Panc1 (cell line): ENCODE measurements at regions not wholly inside any gene's neighbourhood (a gene's known extent, or its start where the extent isn't known, plus 50 kb on each side); places are given as distances from the start of the nearest gene placed in this dataset.

Source experiments
- ATAC-seq: fragments of 200-7000 bp; cut with Tn5 transposase; 2 replicates; pipeline ENCODE4 v1.9.1; 2020; ENCODE audit warnings: mild to moderate bottlenecking, moderate library complexity
- BruUV-seq: library from RNA; stranded (reverse); fragments of 400-500 nt; replicated peaks from 2 replicates; lab custom pipeline; 2021; lab: Mats Ljungman, UMichigan
- CTCF ChIA-PET: fragments of 300-600 bp; sonication (Branson Sonifier 250); formaldehyde crosslinking; loops from one replicate; lab custom pipeline; 2022; ENCODE audit warnings: antibody characterized with exemption; lab: Charles Lee
- POLR2A ChIA-PET: fragments of 300-600 bp; sonication (Branson Sonifier 250); formaldehyde crosslinking; loops from one replicate; lab custom pipeline; 2022; ENCODE audit warnings: antibody characterized with exemption; lab: Charles Lee
- DNase-seq: peaks from one replicate; pipeline ENCODE4 v3.0.0-alpha.2; 2010; ENCODE audit warnings: low read depth, low spot score
- H3K27ac ChIP-seq: 2 replicates; pipeline ENCODE4 v1.5.1; 2011; ENCODE audit warnings: mild to moderate bottlenecking, low read length, inconsistent platforms
- H3K27me3 ChIP-seq: fragments of 200-500 bp; sonication (Bioruptor generic); 2 replicates; pipeline ENCODE4 v1.6.0; 2014; ENCODE audit warnings: low read length, inconsistent platforms; ENCODE audit not compliant: control insufficient read depth, insufficient read depth
- H3K36me3 ChIP-seq: fragments of 200-500 bp; sonication (Bioruptor generic); 2 replicates; pipeline ENCODE4 v1.5.1; 2014; ENCODE audit warnings: inconsistent platforms, mild to moderate bottlenecking, low read length, moderate library complexity; ENCODE audit not compliant: control insufficient read depth, insufficient read depth
- H3K4me1 ChIP-seq: 2 replicates; pipeline ENCODE4 v1.5.1; 2011; ENCODE audit warnings: inconsistent platforms, mild to moderate bottlenecking, low read length, moderate library complexity; ENCODE audit not compliant: control insufficient read depth, insufficient read depth
- H3K4me3 ChIP-seq, 2 experiments: 2 replicates each; pipeline ENCODE4 v1.5.1; 2011 to 2012; ENCODE audit warnings: low read depth in 2 of 2, low read length in 2 of 2, mild to moderate bottlenecking in 2 of 2, inconsistent platforms in 1 of 2, moderate library complexity in 1 of 2
- H3K9me3 ChIP-seq: fragments of 200-500 bp; sonication (Bioruptor generic); 2 replicates; pipeline ENCODE4 v1.5.1; 2014; ENCODE audit warnings: low read depth, mild to moderate bottlenecking, inconsistent platforms, low read length, moderate library complexity; ENCODE audit not compliant: control insufficient read depth, insufficient read depth
- CTCF ChIP-seq: fragments of 450-650 bp; IDR thresholded peaks from 2 replicates; pipeline ENCODE4 v1.5.1; 2017; ENCODE audit warnings: mild to moderate bottlenecking
- POLR2AphosphoS5 ChIP-seq: IDR thresholded peaks from 2 replicates; pipeline ENCODE4 v1.6.1; 2012; ENCODE audit warnings: mild to moderate bottlenecking, low read depth, low read length, moderate library complexity
- REST ChIP-seq, 2 experiments: IDR thresholded peaks; 2 replicates each; pipeline ENCODE4 v1.6.1; 2011 to 2012; ENCODE audit warnings: low read depth in 2 of 2, control low read depth in 1 of 2, low read length in 1 of 2, mild to moderate bottlenecking in 1 of 2, moderate library complexity in 1 of 2; ENCODE audit not compliant: insufficient read depth in 1 of 2
- SIN3A ChIP-seq: IDR thresholded peaks from 2 replicates; pipeline ENCODE4 v1.6.1; 2012; ENCODE audit warnings: low read depth, mild to moderate bottlenecking, low read length, moderate library complexity, borderline replicate concordance; ENCODE audit not compliant: insufficient read depth
- TCF7L2 ChIP-seq: IDR thresholded peaks from 2 replicates; pipeline ENCODE4 v1.6.1; 2011; ENCODE audit warnings: mild to moderate bottlenecking, low read depth, low read length, inconsistent platforms
- in situ Hi-C: cut with HindIII; loops from 2 replicates; pipeline ENCODE4 v1.10.0; 2016; ENCODE audit warnings: low sequenced_read_pairs, low pct_unique_long_range_greater_than_20kb
- intact Hi-C: fragments of 100-400 bp; cut with micrococcal nuclease; formaldehyde crosslinking; loops from one replicate; pipeline ENCODE4 v1.10.0; 2022; ENCODE audit not compliant: unreplicated experiment

GRCh38 chr3:70726096-70726938, 413.9 kb upstream of the MDFIC2 start:
- POLR2A ChIA-PET: no interaction called here
- no peak for DNase-seq
- H3K27ac ChIP-seq: no peak overlapping the region

GRCh38 chr3:70722018-70722417, 409.6 kb upstream of the MDFIC2 start:
- DNase-seq (no peak), ATAC-seq (no peak)
- intact Hi-C loops: no loop called here
- no TSS peak for BruUV-seq
- Histone ChIP-seq H3K4me3 (no peak overlapping the region), H3K4me1 (no peaks in the 10 kb centered on the region), H3K27me3 (no peaks in the 10 kb centered on the region), H3K36me3 (no peaks in the 10 kb centered on the region), H3K27ac (no peak overlapping the region), H3K9me3 (no peaks in the 10 kb centered on the region)
- ChIA-PET POLR2A (no interaction called here), CTCF (no interaction called here)
- in situ Hi-C loops: no loop called here
- TF ChIP-seq REST (IDR thresholded peaks at IDR 0.05; ENCODE audit: insufficient read depth in 1 of 2, low read depth in 2 of 2, low read length in 1 of 2): no peak
- no peak for TF ChIP-seq POLR2AphosphoS5
- no peak for TF ChIP-seq TCF7L2
- no peak for TF ChIP-seq CTCF
- no peak for TF ChIP-seq SIN3A

More at GRCh38 chr3:70726096-70726938, 413.9 kb upstream of the MDFIC2 start:
- BruUV-seq: no TSS peak
- H3K27me3 ChIP-seq: no peaks in the 10 kb centered on the region
- no peak overlapping the region for H3K4me3 ChIP-seq
- TF ChIP-seq CTCF: no peak
- no peak for TF ChIP-seq REST (IDR thresholded peaks at IDR 0.05; ENCODE audit: insufficient read depth in 1 of 2, low read depth in 2 of 2, low read length in 1 of 2)
- no peak for TF ChIP-seq TCF7L2
- TF ChIP-seq POLR2AphosphoS5: no peak
- TF ChIP-seq SIN3A: no peak
- no peaks in the 10 kb centered on the region for H3K4me1 ChIP-seq
- CTCF ChIA-PET: no interaction called here
- H3K9me3 ChIP-seq: no peaks in the 10 kb centered on the region
- ATAC-seq: no peak
- no peaks in the 10 kb centered on the region for H3K36me3 ChIP-seq
- intact Hi-C loops: no loop called here
- in situ Hi-C loops: no loop called here
